GM23338 (cell line): ENCODE measurements at regions not wholly inside any gene's neighbourhood (a gene's known extent, or its start where the extent isn't known, plus 50 kb on each side); places are given as distances from the start of the nearest gene placed in this dataset.

Source experiments
- ATAC-seq: fragments of 200-7000 bp; cut with Tn5 transposase; 3 replicates; pipeline ENCODE4 v1.9.1; 2020
- DNase-seq: peaks from one replicate; pipeline ENCODE4 v3.0.0-alpha.2; 2015; ENCODE audit warnings: low spot score
- H2AFZ ChIP-seq: fragments of 200-600 bp; sonication (generic); 2 replicates; pipeline ENCODE4 v1.8.0; 2016; ENCODE audit warnings: antibody characterized with exemption, mild to moderate bottlenecking, moderate library complexity
- H3F3A ChIP-seq: fragments of 200-600 bp; sonication (generic); replicated peaks from 2 replicates; pipeline ENCODE4 v1.8.0; 2017; ENCODE audit warnings: antibody characterized with exemption, mixed run types, low read depth
- H3K27ac ChIP-seq: fragments of 200-600 bp; sonication (generic); 2 replicates; pipeline ENCODE4 v1.6.1; 2016; ENCODE audit warnings: low read depth
- H3K27me3 ChIP-seq: fragments of 200-600 bp; sonication (generic); 2 replicates; pipeline ENCODE4 v1.8.0; 2016; ENCODE audit warnings: mild to moderate bottlenecking, mixed run types, moderate library complexity; ENCODE audit not compliant: insufficient read depth
- H3K36me3 ChIP-seq: fragments of 200-600 bp; sonication (generic); 2 replicates; pipeline ENCODE4 v1.8.0; 2016; ENCODE audit warnings: mild to moderate bottlenecking; ENCODE audit not compliant: insufficient read depth
- H3K4me1 ChIP-seq: fragments of 200-600 bp; sonication (generic); 2 replicates; pipeline ENCODE4 v1.8.0; 2016; ENCODE audit warnings: mild to moderate bottlenecking, moderate library complexity; ENCODE audit not compliant: insufficient read depth
- H3K4me2 ChIP-seq: fragments of 200-600 bp; sonication (generic); 2 replicates; pipeline ENCODE4 v1.7.1; 2017; ENCODE audit warnings: mixed run types
- H3K4me3 ChIP-seq: fragments of 200-600 bp; sonication (generic); 2 replicates; pipeline ENCODE4 v1.6.1; 2016; ENCODE audit warnings: mixed run types
- H3K79me2 ChIP-seq: fragments of 200-600 bp; sonication (generic); replicated peaks from 2 replicates; pipeline ENCODE4 v1.8.0; 2017; ENCODE audit warnings: mild to moderate bottlenecking; ENCODE audit not compliant: insufficient read depth
- H3K9me2 ChIP-seq: fragments of 200-600 bp; sonication (generic); 2 replicates; pipeline ENCODE4 v1.8.0; 2017; ENCODE audit not compliant: insufficient read depth
- H4K20me1 ChIP-seq: fragments of 200-600 bp; sonication (generic); replicated peaks from 2 replicates; pipeline ENCODE4 v1.8.0; 2017; ENCODE audit warnings: mild to moderate bottlenecking; ENCODE audit not compliant: insufficient read depth
- H3K27ac Mint-ChIP-seq: 2 replicates; pipeline ENCODE4 v1.8.0; 2020; ENCODE audit warnings: inconsistent platforms, mild to moderate bottlenecking, moderate library complexity, mixed read lengths
- H3K27me3 Mint-ChIP-seq: 3 replicates; pipeline ENCODE4 v1.8.0; 2022; ENCODE audit warnings: low read depth, mild to moderate bottlenecking, moderate library complexity, mixed read lengths, inconsistent platforms; ENCODE audit not compliant: insufficient read depth, poor library complexity
- H3K36me3 Mint-ChIP-seq: 3 replicates; pipeline ENCODE4 v1.8.0; 2021; ENCODE audit warnings: low read depth, mild to moderate bottlenecking, inconsistent platforms, moderate library complexity, mixed read lengths
- H3K4me1 Mint-ChIP-seq: 3 replicates; pipeline ENCODE4 v1.8.0; 2020; ENCODE audit warnings: mild to moderate bottlenecking, inconsistent platforms, mixed read lengths
- H3K4me3 Mint-ChIP-seq: 3 replicates; pipeline ENCODE4 v1.8.0; 2021; ENCODE audit warnings: moderate library complexity, mild to moderate bottlenecking, inconsistent platforms, mixed read lengths
- H3K9me3 Mint-ChIP-seq: 3 replicates; pipeline ENCODE4 v1.8.0; 2020; ENCODE audit warnings: moderate library complexity, mild to moderate bottlenecking, inconsistent platforms, mixed read lengths
- EZH2 ChIP-seq: fragments of 200-600 bp; sonication (generic); IDR thresholded peaks from one replicate; pipeline ENCODE4 v1.8.0; 2017; ENCODE audit warnings: antibody characterized with exemption, mild to moderate bottlenecking, low read depth; ENCODE audit not compliant: unreplicated experiment
- EZH2phosphoT487 ChIP-seq: fragments of 200-600 bp; sonication (generic); IDR thresholded peaks from one replicate; pipeline ENCODE4 v1.8.1; 2018; ENCODE audit warnings: antibody characterized with exemption; ENCODE audit not compliant: unreplicated experiment
- JUNB ChIP-seq: IDR thresholded peaks from one replicate; pipeline ENCODE4 v1.6.1; 2016; ENCODE audit warnings: antibody characterized with exemption; ENCODE audit not compliant: unreplicated experiment
- NANOG ChIP-seq: IDR thresholded peaks from 2 replicates; pipeline ENCODE4 v1.6.1; 2016; ENCODE audit warnings: antibody characterized with exemption, borderline replicate concordance
- POLR2AphosphoS5 ChIP-seq: IDR thresholded peaks from 2 replicates; pipeline ENCODE4 v1.6.1; 2016; ENCODE audit warnings: antibody characterized with exemption, low read depth
- REST ChIP-seq: IDR thresholded peaks from one replicate; pipeline ENCODE4 v1.6.1; 2018; ENCODE audit warnings: antibody characterized with exemption; ENCODE audit not compliant: unreplicated experiment
- ZNF114 ChIP-seq: fragments of 250-450 bp; sonication (Bioruptor Pico); IDR thresholded peaks from 2 replicates; pipeline ENCODE4 v1.5.0; 2020; ENCODE audit warnings: mild to moderate bottlenecking, moderate library complexity
- ZNF462 ChIP-seq: fragments of 250-450 bp; sonication (Bioruptor Pico); IDR thresholded peaks from 2 replicates; pipeline ENCODE4 v1.5.0; 2020; ENCODE audit warnings: mild to moderate bottlenecking, moderate library complexity

DNA sequence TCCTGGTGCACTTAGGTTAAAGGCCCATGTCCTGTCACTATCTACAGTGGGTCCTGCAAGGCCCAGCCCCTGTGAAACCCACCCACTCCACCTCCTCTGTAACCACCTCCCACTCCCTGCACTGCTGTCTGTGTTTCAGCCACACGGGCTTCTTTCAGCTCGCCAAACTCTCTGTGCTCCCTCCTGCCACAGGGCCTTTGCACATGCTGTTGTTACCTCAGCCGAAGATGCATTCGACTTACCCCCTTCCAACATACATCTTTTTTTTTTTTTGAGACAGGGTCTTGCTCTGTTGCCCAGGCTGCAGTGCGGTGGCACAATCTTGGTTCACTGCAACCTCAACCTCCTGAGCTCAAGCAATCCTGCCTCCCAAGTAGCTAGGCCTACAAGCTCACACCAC lies 76.5 kb upstream of the RPL38 start (continued):
- TF ChIP-seq ZNF462 = no peak
- no peak for TF ChIP-seq JUNB
- no peak for TF ChIP-seq REST

- H4K20me1 ChIP-seq = no peaks in the 10 kb centered on the region
- H3K9me2 ChIP-seq = no peaks in the 10 kb centered on the region
- H2AFZ ChIP-seq = 0 out of 2 replicates have a peak overlapping the region, but pooled peaks have one; percentile 43
- H3K27me3 ChIP-seq = no peaks in the 10 kb centered on the region
- Mint-ChIP-seq H3K27me3 (peaks cover 4% of the 10 kb centered on the region), H3K36me3 (no peaks in the 10 kb centered on the region), H3K9me3 (no peaks in the 10 kb centered on the region), H3K27ac (no peak overlapping the region), H3K4me3 (no peak overlapping the region), H3K4me1 (peaks cover 16% of the 10 kb centered on the region)
- no peak overlapping the region for H3K4me3 ChIP-seq
- DNase-seq = no peak
- H3K79me2 ChIP-seq = no peaks in the 10 kb centered on the region
- peaks cover 8% of the 10 kb centered on the region; the same call in 1 of the 2 replicates for H3K4me1 ChIP-seq
- no peaks in the 10 kb centered on the region for H3K36me3 ChIP-seq
- H3F3A ChIP-seq = no peaks in the 10 kb centered on the region
- H3K4me2 ChIP-seq = no peak overlapping the region
- no peak for ATAC-seq
- H3K27ac ChIP-seq = no peak overlapping the region
- TF ChIP-seq EZH2phosphoT487 (no peak), JUNB (no peak), POLR2AphosphoS5 (no peak), NANOG (no peak), ZNF114 (no peak), EZH2 (no peak)
Observed at GRCh38 chr17:74128456-74129211, 74.8 kb upstream of the RPL38 start.
